CD14-positive monocyte (primary cell): ENCODE measurements at regions not wholly inside any gene's neighbourhood (a gene's known extent, or its start where the extent isn't known, plus 50 kb on each side); places are given as distances from the start of the nearest gene placed in this dataset.
"Not testable (repeated sequence)": the region's sequence is repeated elsewhere in the genome, so short reads cannot be mapped to it uniquely, and the experiment has no call there.

Experiments used
- DNase-seq, 3 donors: peaks; one replicate each; pipeline ENCODE4 v3.0.0-alpha.2; 2011 to 2022
- H2AFZ ChIP-seq: 2 replicates; pipeline ENCODE4 v1.6.0; 2012; ENCODE audit warnings: mild to moderate bottlenecking, low read depth, low read length, inconsistent platforms; ENCODE audit not compliant: insufficient read depth, poor library complexity, severe bottlenecking
- H3K27ac ChIP-seq, 2 donors: 1 replicate in 1 of 2; 2 replicates in 1 of 2; pipeline ENCODE4 v1.5.1; 2012 to 2013; ENCODE audit warnings: low read length in 2 of 2, control low read depth in 1 of 2, inconsistent platforms in 1 of 2, low read depth in 1 of 2, mild to moderate bottlenecking in 1 of 2
- H3K27me3 ChIP-seq, 2 donors: one replicate each; pipeline versions ENCODE4 v1.6.0 to v1.6.1; 2011 to 2013; ENCODE audit warnings: low read length in 2 of 2; ENCODE audit not compliant: control insufficient read depth in 2 of 2, insufficient read depth in 2 of 2
- H3K36me3 ChIP-seq, 2 donors: replicated peaks in 1 of 2; 1 replicate in 1 of 2; 2 replicates in 1 of 2; pipeline versions ENCODE4 v1.5.1 to v1.6.1; 2012 to 2013; ENCODE audit warnings: low read length in 2 of 2, control low read depth in 1 of 2, inconsistent platforms in 1 of 2, mild to moderate bottlenecking in 1 of 2; ENCODE audit not compliant: insufficient read depth in 2 of 2, control insufficient read depth in 1 of 2
- H3K4me1 ChIP-seq, 2 donors: 1 replicate in 1 of 2; 2 replicates in 1 of 2; pipeline versions ENCODE4 v1.5.1 to v1.6.1; 2012 to 2013; ENCODE audit warnings: low read length in 2 of 2, control low read depth in 1 of 2, inconsistent platforms in 1 of 2, mild to moderate bottlenecking in 1 of 2, moderate library complexity in 1 of 2; ENCODE audit not compliant: insufficient read depth in 2 of 2, control insufficient read depth in 1 of 2
- H3K4me2 ChIP-seq: replicated peaks from 2 replicates; pipeline ENCODE3; 2012; ENCODE audit warnings: low read length, moderate library complexity, mild to moderate bottlenecking; ENCODE audit not compliant: poor library complexity, severe bottlenecking; ENCODE audit errors: extremely low read depth
- H3K4me3 ChIP-seq, 3 experiments: fragments of 200-600 bp in 1 of 3; sonication (generic) in 1 of 3; replicated peaks in 1 of 3; 1 replicate in 2 of 3; 2 replicates in 1 of 3; pipeline ENCODE4 v1.5.1; 2011 to 2013; ENCODE audit warnings: low read length in 3 of 3, mild to moderate bottlenecking in 3 of 3, control low read depth in 2 of 3, low read depth in 2 of 3, inconsistent platforms in 1 of 3, moderate library complexity in 1 of 3
- H3K79me2 ChIP-seq: 2 replicates; pipeline ENCODE4 v1.6.0; 2012; ENCODE audit warnings: mild to moderate bottlenecking, control low read depth, inconsistent platforms, low read length, moderate library complexity; ENCODE audit not compliant: insufficient read depth
- H3K9ac ChIP-seq: 2 replicates; pipeline ENCODE4 v1.6.0; 2017; ENCODE audit warnings: low read length, mild to moderate bottlenecking; ENCODE audit not compliant: insufficient read depth, poor library complexity, severe bottlenecking
- H3K9me3 ChIP-seq, 2 donors: replicated peaks in 1 of 2; 1 replicate in 1 of 2; 2 replicates in 1 of 2; pipeline versions ENCODE4 v1.5.1 to v1.6.1; 2012 to 2013; ENCODE audit warnings: low read length in 2 of 2, control low read depth in 1 of 2; ENCODE audit not compliant: control insufficient read depth in 1 of 2, insufficient read depth in 1 of 2
- H4K20me1 ChIP-seq: 2 replicates; pipeline ENCODE4 v1.6.0; 2012; ENCODE audit warnings: mild to moderate bottlenecking, low read length, control low read depth, moderate library complexity; ENCODE audit not compliant: insufficient read depth
- H3K27ac Mint-ChIP-seq, 7 donors: one replicate each; pipeline ENCODE4 v1.8.0; 2020; ENCODE audit warnings: mild to moderate bottlenecking in 7 of 7, mixed read lengths in 7 of 7, moderate library complexity in 6 of 7, inconsistent platforms in 2 of 7
- H3K27me3 Mint-ChIP-seq, 3 donors: one replicate each; pipeline ENCODE4 v1.8.0; 2021 to 2022; ENCODE audit warnings: low read depth in 3 of 3, mild to moderate bottlenecking in 3 of 3, mixed read lengths in 3 of 3, moderate library complexity in 3 of 3, inconsistent platforms in 1 of 3
- H3K36me3 Mint-ChIP-seq, 2 donors: one replicate each; pipeline ENCODE4 v1.8.0; 2020; ENCODE audit warnings: mixed read lengths in 2 of 2, inconsistent platforms in 1 of 2, mild to moderate bottlenecking in 1 of 2
- H3K4me1 Mint-ChIP-seq: one replicate; pipeline ENCODE4 v1.8.0; 2020; ENCODE audit warnings: mild to moderate bottlenecking, mixed read lengths
- H3K4me3 Mint-ChIP-seq, 2 donors: one replicate each; pipeline ENCODE4 v1.8.0; 2020; ENCODE audit warnings: mild to moderate bottlenecking in 2 of 2, mixed read lengths in 2 of 2, moderate library complexity in 1 of 2
- H3K9me3 Mint-ChIP-seq, 7 donors: one replicate each; pipeline ENCODE4 v1.8.0; 2020 to 2022; ENCODE audit warnings: mixed read lengths in 7 of 7, mild to moderate bottlenecking in 6 of 7, moderate library complexity in 6 of 7, inconsistent platforms in 2 of 7
- WGBS: methylation state at CpG from one replicate; pipeline ENCODE4 v1.1.5; 2013; ENCODE audit warnings: missing lambda C conversion rate; ENCODE audit not compliant: insufficient coverage; 5-methylcytosine and 5-hydroxymethylcytosine counted together
- intact Hi-C, 2 donors: fragments of 100-400 bp; cut with micrococcal nuclease; formaldehyde crosslinking; loops; one replicate each; pipeline versions ENCODE4 v1.15.0 to v1.15.1; 2023
- TF ChIP-seq, protein P1 (sequence below): fragments of 200-600 bp; IDR thresholded peaks from one replicate; pipeline ENCODE4 v1.8.0; 2022; ENCODE audit warnings: antibody characterized with exemption, mild to moderate bottlenecking

DNA sequence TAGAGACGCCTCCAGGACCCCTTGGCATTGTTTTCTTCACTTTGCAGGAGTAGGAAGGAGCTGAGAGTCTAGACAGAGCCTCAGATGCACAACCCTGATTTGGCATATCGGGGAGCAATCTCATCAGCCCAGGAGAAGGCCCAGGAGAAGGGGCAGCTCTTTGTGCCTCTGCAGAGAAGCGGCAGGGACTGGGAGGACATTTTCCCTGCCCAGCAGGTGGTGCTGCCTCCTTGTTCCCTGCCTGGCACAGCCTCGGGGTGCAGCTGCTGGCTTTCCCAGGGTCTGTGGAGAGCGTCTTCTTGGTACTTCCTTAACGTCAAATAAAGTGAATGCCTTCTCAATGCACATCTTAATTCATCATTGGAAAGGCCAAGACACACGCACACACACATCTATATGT is 419.5 kb downstream of the TMEM121 start:
- peaks cover 25% of the 10 kb centered on the region for H3K4me1 Mint-ChIP-seq
- Histone ChIP-seq H3K27ac (no peak overlapping the region), H3K9me3 (no peaks in the 10 kb centered on the region), H3K27me3 (no peaks in the 10 kb centered on the region), H3K4me3 (no peak overlapping the region), H3K4me1 (peaks cover 9 to 10% of the 10 kb centered on the region in 2 donors), H3K9ac (no peak overlapping the region), H3K36me3 (no peaks in the 10 kb centered on the region), H3K79me2 (no peaks in the 10 kb centered on the region), H2AFZ (no peak overlapping the region), H4K20me1 (no peaks in the 10 kb centered on the region), H3K4me2 (no peak overlapping the region)
- TF ChIP-seq, protein P1, sequence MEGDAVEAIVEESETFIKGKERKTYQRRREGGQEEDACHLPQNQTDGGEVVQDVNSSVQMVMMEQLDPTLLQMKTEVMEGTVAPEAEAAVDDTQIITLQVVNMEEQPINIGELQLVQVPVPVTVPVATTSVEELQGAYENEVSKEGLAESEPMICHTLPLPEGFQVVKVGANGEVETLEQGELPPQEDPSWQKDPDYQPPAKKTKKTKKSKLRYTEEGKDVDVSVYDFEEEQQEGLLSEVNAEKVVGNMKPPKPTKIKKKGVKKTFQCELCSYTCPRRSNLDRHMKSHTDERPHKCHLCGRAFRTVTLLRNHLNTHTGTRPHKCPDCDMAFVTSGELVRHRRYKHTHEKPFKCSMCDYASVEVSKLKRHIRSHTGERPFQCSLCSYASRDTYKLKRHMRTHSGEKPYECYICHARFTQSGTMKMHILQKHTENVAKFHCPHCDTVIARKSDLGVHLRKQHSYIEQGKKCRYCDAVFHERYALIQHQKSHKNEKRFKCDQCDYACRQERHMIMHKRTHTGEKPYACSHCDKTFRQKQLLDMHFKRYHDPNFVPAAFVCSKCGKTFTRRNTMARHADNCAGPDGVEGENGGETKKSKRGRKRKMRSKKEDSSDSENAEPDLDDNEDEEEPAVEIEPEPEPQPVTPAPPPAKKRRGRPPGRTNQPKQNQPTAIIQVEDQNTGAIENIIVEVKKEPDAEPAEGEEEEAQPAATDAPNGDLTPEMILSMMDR: no peak
- H3K27ac Mint-ChIP-seq: no peak overlapping the region
- intact Hi-C loops: loop anchor here in 1 of 2 donors (10.0 kb wide), 1 partner anchor 59 kb away; no protein-coding TSS in a partner anchor
- no peaks in the 10 kb centered on the region for H3K36me3 Mint-ChIP-seq
- H3K9me3 Mint-ChIP-seq: peaks cover 0 to 2% (median 0%) of the 10 kb centered on the region in 7 donors
- peaks cover 0 to 7% (median 4%) of the 10 kb centered on the region in 3 donors for H3K27me3 Mint-ChIP-seq
- H3K4me3 Mint-ChIP-seq: no peak overlapping the region
- no peak for DNase-seq
- 52% methylated on average over 4 of the region's 7 CpGs for WGBS

DNA sequence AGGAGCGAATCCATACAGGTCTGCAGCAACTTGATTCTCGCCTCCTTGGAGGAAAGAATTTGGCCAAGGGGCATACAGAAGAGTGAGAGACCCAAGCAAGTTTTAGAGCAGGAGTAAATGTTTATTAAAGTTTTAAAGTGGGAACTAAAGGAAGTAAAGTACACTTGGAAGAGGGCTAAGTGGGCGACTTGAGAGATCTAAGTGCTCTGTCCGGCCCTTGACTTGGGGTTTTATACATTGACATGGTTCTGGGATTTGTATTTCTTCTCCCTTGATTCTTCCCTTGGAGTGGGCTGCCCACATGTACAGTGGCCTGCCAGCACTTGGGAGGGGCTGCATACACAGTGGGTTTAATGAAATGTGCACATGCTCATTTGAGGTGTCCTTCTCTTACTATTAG is 421.2 kb downstream of the TMEM121 start:
- no peak overlapping the region for H3K4me3 ChIP-seq
- Mint-ChIP-seq H3K4me1 (peaks cover 25% of the 10 kb centered on the region), H3K27ac (peak overlapping the region in 1 of 7 donors; percentile 58), H3K27me3 (peaks cover 0 to 5% (median 4%) of the 10 kb centered on the region in 3 donors), H3K9me3 (no peaks in the 10 kb centered on the region), H3K4me3 (no peak overlapping the region), H3K36me3 (no peaks in the 10 kb centered on the region)
- no peaks in the 10 kb centered on the region for H4K20me1 ChIP-seq
- 88% methylated on average over 3 of the region's 4 CpGs for WGBS
- intact Hi-C loops: loop anchor here in 1 of 2 donors (10.0 kb wide), 1 partner anchor 57 kb away; no protein-coding TSS in a partner anchor
- H3K9ac ChIP-seq: no peak overlapping the region
- H3K9me3 ChIP-seq: no peaks in the 10 kb centered on the region
- TF ChIP-seq, protein P1: no peak
- no peaks in the 10 kb centered on the region for H3K27me3 ChIP-seq
- H3K36me3 ChIP-seq: no peaks in the 10 kb centered on the region
- no peak overlapping the region for H3K27ac ChIP-seq
- no peaks in the 10 kb centered on the region for H3K79me2 ChIP-seq
- no peak overlapping the region for H2AFZ ChIP-seq
- H3K4me2 ChIP-seq: no peak overlapping the region
- H3K4me1 ChIP-seq: peaks cover 9 to 10% of the 10 kb centered on the region in 2 donors
- DNase-seq: no peak

DNA sequence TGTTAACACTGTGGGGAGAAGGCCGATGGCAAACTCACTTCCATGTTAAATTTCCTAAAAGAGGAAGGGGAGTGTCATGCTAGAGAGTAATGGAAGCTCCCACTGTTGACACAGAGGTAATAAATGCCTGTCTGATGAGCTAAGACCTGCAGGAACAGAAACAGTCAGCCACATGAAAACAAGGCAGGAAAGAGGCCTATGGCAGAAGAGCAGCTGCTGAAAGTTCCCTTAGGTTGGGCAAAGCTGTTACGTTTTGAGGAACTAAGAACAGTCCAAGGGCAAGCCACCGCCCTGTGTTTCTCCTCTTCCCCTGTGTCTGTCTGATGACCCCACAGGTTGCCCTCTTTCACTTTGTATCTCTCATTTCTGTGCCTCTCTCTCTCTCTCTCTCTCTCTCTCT is 422.6 kb downstream of the TMEM121 start:
- Mint-ChIP-seq H3K4me3 (peak overlapping the region; percentile 14 to 36), H3K27ac (peak overlapping the region; percentile 75 to 98 (median 86)), H3K4me1 (peaks cover 25% of the 10 kb centered on the region)
- H3K27me3 ChIP-seq, H3K9me3 Mint-ChIP-seq, H3K36me3 Mint-ChIP-seq, H3K79me2 ChIP-seq, H2AFZ ChIP-seq, H3K4me1 ChIP-seq, H3K27me3 Mint-ChIP-seq, H3K36me3 ChIP-seq, H3K9me3 ChIP-seq, H3K4me2 ChIP-seq, H4K20me1 ChIP-seq, H3K9ac ChIP-seq, H3K4me3 ChIP-seq: not testable (repeated sequence)
- intact Hi-C loops: loop anchor here in 1 of 2 donors (10.0 kb wide), 1 partner anchor 56 kb away; no protein-coding TSS in a partner anchor
- DNase-seq: peak; percentile 59 to 76 (median 71)
- 0% methylated on average over 1 of the region's 3 CpGs for WGBS
- peak overlapping the region in 1 of 2 donors; percentile 76 for H3K27ac ChIP-seq
